Testis (tissue), 2 donors: ENCODE measurements at regions not wholly inside any gene's neighbourhood (a gene's known extent, or its start where the extent isn't known, plus 50 kb on each side); places are given as distances from the start of the nearest gene placed in this dataset.

ENCODE experiments used
- DNase-seq: peaks from one replicate; pipeline ENCODE4 v3.0.0-alpha.2; 2019
- H3K27ac ChIP-seq, 2 donors: fragments of 200-600 bp; sonication (generic); one replicate each; pipeline ENCODE4 v1.5.1; 2019
- H3K27me3 ChIP-seq: fragments of 200-600 bp; sonication (generic); one replicate; pipeline ENCODE4 v1.5.1; 2019
- H3K36me3 ChIP-seq: fragments of 200-600 bp; sonication (generic); one replicate; pipeline ENCODE4 v1.5.1; 2017; ENCODE audit warnings: low read depth; ENCODE audit errors: missing control alignments
- H3K4me1 ChIP-seq: fragments of 200-600 bp; sonication (generic); one replicate; pipeline ENCODE4 v1.5.1; 2019
- H3K4me3 ChIP-seq, 2 donors: fragments of 200-600 bp; sonication (generic); one replicate each; pipeline ENCODE4 v1.5.1; 2017 to 2019
- H3K9me3 ChIP-seq: fragments of 200-600 bp; sonication (generic); one replicate; pipeline ENCODE4 v1.5.1; 2017
- CTCF ChIP-seq, 3 experiments: fragments of 450-650 bp in 2 of 3; fragments of 200-600 bp in 1 of 3; sonication (generic) in 1 of 3; IDR thresholded peaks; one replicate each; pipeline ENCODE4 v1.5.1; 2016 to 2019; ENCODE audit warnings: antibody characterized with exemption in 3 of 3, mild to moderate bottlenecking in 2 of 3, moderate library complexity in 1 of 3
- POLR2A ChIP-seq: fragments of 450-650 bp; IDR thresholded peaks from one replicate; pipeline ENCODE4 v1.6.1; 2017; ENCODE audit warnings: antibody characterized with exemption, mild to moderate bottlenecking, moderate library complexity
- WGBS, 2 donors: methylation state at CpG; one replicate each; pipeline ENCODE4 v1.1.5; 2018; 5-methylcytosine and 5-hydroxymethylcytosine counted together
- intact Hi-C: fragments of 100-400 bp; cut with DNase I; formaldehyde crosslinking; loops from one replicate; pipeline ENCODE4 v1.15.1; 2023; ENCODE audit warnings: low total_unique reads

DNA sequence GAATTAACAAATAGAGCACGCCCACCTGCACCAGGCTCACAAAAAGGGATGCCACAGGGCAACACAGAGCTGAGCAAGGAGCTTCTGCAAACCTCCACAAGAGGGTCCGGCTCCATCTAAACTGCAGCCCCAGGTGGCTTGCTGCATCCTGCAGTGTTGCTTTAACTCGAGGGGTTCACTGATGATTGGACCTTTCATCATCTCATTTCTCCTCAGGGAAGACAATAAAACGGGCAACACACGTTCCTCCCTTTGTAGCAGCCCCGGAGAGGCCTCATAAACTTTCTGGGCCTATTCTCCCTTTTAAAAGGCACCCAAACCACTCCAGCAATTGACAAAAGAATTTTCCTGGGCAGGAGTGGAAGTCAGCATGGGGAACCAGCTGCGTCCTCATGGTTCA lies 161.5 kb upstream of the CDH4 start:
- Histone ChIP-seq H3K36me3 (no peaks in the 10 kb centered on the region), H3K9me3 (no peaks in the 10 kb centered on the region), H3K27me3 (no peaks in the 10 kb centered on the region), H3K4me1 (no peaks in the 10 kb centered on the region), H3K27ac (no peak overlapping the region), H3K4me3 (no peak overlapping the region)
- no peak for DNase-seq
- TF ChIP-seq POLR2A (no peak), CTCF (IDR thresholded peaks at IDR 0.05) (no peak)
- intact Hi-C loops = no loop called here
- WGBS, 2 donors = 50 to 52% methylated on average over 7 of the region's 7 CpGs

GRCh38 chr20:61092251-61092650 lies 159.8 kb upstream of the CDH4 start:
- Histone ChIP-seq H3K27ac (no peak overlapping the region), H3K27me3 (no peaks in the 10 kb centered on the region), H3K4me3 (no peak overlapping the region), H3K4me1 (no peaks in the 10 kb centered on the region), H3K9me3 (no peaks in the 10 kb centered on the region), H3K36me3 (no peaks in the 10 kb centered on the region)
- intact Hi-C loops = no loop called here
- no peak for DNase-seq
- TF ChIP-seq CTCF (IDR thresholded peaks at IDR 0.05) (no peak), POLR2A (no peak)
- WGBS, 2 donors = 85 to 91% methylated on average over 9 of the region's 9 CpGs

DNA sequence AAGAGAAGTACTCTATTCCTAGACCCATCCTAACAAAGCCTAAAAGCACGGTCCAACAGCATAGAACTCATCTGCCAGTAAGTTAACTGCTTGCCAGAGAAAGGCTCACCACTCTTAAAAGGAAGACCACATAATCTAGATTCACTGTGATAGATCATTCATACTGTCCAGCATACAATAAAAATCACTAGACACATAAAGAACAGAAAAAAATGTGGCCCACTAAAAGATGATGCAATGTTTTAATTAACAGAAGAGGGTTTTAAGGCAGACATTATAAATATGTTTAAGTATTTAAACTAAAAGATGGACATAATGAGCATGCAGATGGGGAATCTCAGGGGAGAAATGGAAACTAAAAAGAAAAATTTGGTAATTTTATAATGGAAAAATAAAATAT lies 157.5 kb upstream of the CDH4 start:
- WGBS, 2 donors = 79 to 95% methylated on average over 1 of the region's 1 CpG
- no peak overlapping the region for H3K4me3 ChIP-seq
- TF ChIP-seq POLR2A (no peak), CTCF (IDR thresholded peaks at IDR 0.05) (no peak)
- no peaks in the 10 kb centered on the region for H3K4me1 ChIP-seq
- no peak for DNase-seq
- no peaks in the 10 kb centered on the region for H3K9me3 ChIP-seq
- H3K36me3 ChIP-seq = no peaks in the 10 kb centered on the region
- H3K27ac ChIP-seq = no peak overlapping the region
- no peaks in the 10 kb centered on the region for H3K27me3 ChIP-seq
- intact Hi-C loops = no loop called here

- DNase-seq = no peak
- intact Hi-C loops = no loop called here
- 85 to 91% methylated on average over 2 of the region's 2 CpGs for whole genome bisulfite sequencing, 2 donors
These were observed 155.6 kb upstream of the CDH4 start for GRCh38 chr20:61096463-61096862.

More at GRCh38 chr20:61096463-61096862, 155.6 kb upstream of the CDH4 start:
- Histone ChIP-seq H3K4me1 (peaks cover 3% of the 10 kb centered on the region), H3K4me3 (no peak overlapping the region), H3K27ac (no peak overlapping the region), H3K36me3 (no peaks in the 10 kb centered on the region), H3K9me3 (no peaks in the 10 kb centered on the region), H3K27me3 (no peaks in the 10 kb centered on the region)
- no peak for TF ChIP-seq CTCF (IDR thresholded peaks at IDR 0.05)
- TF ChIP-seq POLR2A = no peak
